ENCODE measurements at regions not wholly inside any gene's neighbourhood (a gene's known extent, or its start where the extent isn't known, plus 50 kb on each side); places are given as distances from the start of the nearest gene placed in this dataset.

GRCh38 chr16:8243981-8244380, 346.3 kb downstream of the TMEM114 start:
- Histone ChIP-seq H3K36me3 (no peaks in the 10 kb centered on the region), H3K27me3 (peaks cover 0 to 4% (median 0%) of the 10 kb centered on the region in 4 donors), H3K27ac (replicated peaks in 1 of 4) (no peak overlapping the region), H3K4me3 (no peak overlapping the region), H3K9me3 (no peaks in the 10 kb centered on the region), H3K4me1 (no peaks in the 10 kb centered on the region)
- TF ChIP-seq EP300 (IDR thresholded peaks at IDR 0.05) (no peak), CTCF (IDR thresholded peaks at IDR 0.05) (no peak), POLR2A (IDR thresholded peaks at IDR 0.05; ENCODE audit: low read depth) (no peak), POLR2AphosphoS5 (IDR thresholded peaks at IDR 0.05) (no peak)
- 70% methylated on average over 4 of the region's 4 CpGs for WGBS
- intact Hi-C loops (cut with DNase I), result no loop called here
- DNase-seq (ENCODE audit: extremely low spot score), result peak; percentile 70

- peak; percentile 21 for DNase-seq (ENCODE audit: extremely low spot score)
- no peak for TF ChIP-seq POLR2AphosphoS5 (IDR thresholded peaks at IDR 0.05)
- TF ChIP-seq POLR2A (IDR thresholded peaks at IDR 0.05; ENCODE audit: low read depth), result no peak
- no peak for TF ChIP-seq CTCF (IDR thresholded peaks at IDR 0.05)
- no peak for TF ChIP-seq EP300 (IDR thresholded peaks at IDR 0.05)
- 67% methylated on average over 3 of the region's 3 CpGs for WGBS
- no peaks in the 10 kb centered on the region for H3K9me3 ChIP-seq
- H3K36me3 ChIP-seq, result no peaks in the 10 kb centered on the region
- intact Hi-C loops (cut with DNase I), result no loop called here
- H3K4me1 ChIP-seq, result no peaks in the 10 kb centered on the region
- H3K27ac ChIP-seq (replicated peaks in 1 of 4), result no peak overlapping the region
- H3K4me3 ChIP-seq, result no peak overlapping the region
- H3K27me3 ChIP-seq, result peaks cover 0 to 4% (median 0%) of the 10 kb centered on the region in 4 donors
Measured at GRCh38 chr16:8241408-8241807, 348.9 kb downstream of the TMEM114 start.

- H3K4me3 ChIP-seq, result no peak overlapping the region
- H3K27me3 ChIP-seq, result peaks cover 0 to 4% (median 0%) of the 10 kb centered on the region in 4 donors
- H3K4me1 ChIP-seq, result no peaks in the 10 kb centered on the region
- peak; percentile 83 for DNase-seq (ENCODE audit: extremely low spot score)
- 80% methylated on average over 2 of the region's 2 CpGs for WGBS
- H3K27ac ChIP-seq (replicated peaks in 1 of 4), result no peak overlapping the region
- intact Hi-C loops (cut with DNase I), result no loop called here
- TF ChIP-seq EP300 (IDR thresholded peaks at IDR 0.05) (no peak), POLR2AphosphoS5 (IDR thresholded peaks at IDR 0.05) (no peak), POLR2A (IDR thresholded peaks at IDR 0.05; ENCODE audit: low read depth) (no peak), CTCF (IDR thresholded peaks at IDR 0.05) (no peak)
- no peaks in the 10 kb centered on the region for H3K36me3 ChIP-seq
- H3K9me3 ChIP-seq, result no peaks in the 10 kb centered on the region
Measured at GRCh38 chr16:8239443-8239842, 350.9 kb downstream of the TMEM114 start.

GRCh38 chr16:8237452-8237851, 352.9 kb downstream of the TMEM114 start:
- intact Hi-C loops (cut with DNase I), result no loop called here

More at GRCh38 chr16:8237452-8237851, 352.9 kb downstream of the TMEM114 start:
- Histone ChIP-seq H3K9me3 (no peaks in the 10 kb centered on the region), H3K27me3 (no peaks in the 10 kb centered on the region), H3K4me3 (no peak overlapping the region), H3K27ac (replicated peaks in 1 of 4) (no peak overlapping the region), H3K4me1 (no peaks in the 10 kb centered on the region), H3K36me3 (no peaks in the 10 kb centered on the region)
- WGBS, result 80% methylated on average over 3 of the region's 3 CpGs
- no peak for DNase-seq (ENCODE audit: extremely low spot score)
- TF ChIP-seq POLR2A (IDR thresholded peaks at IDR 0.05; ENCODE audit: low read depth) (no peak), POLR2AphosphoS5 (IDR thresholded peaks at IDR 0.05) (no peak), EP300 (IDR thresholded peaks at IDR 0.05) (no peak), CTCF (IDR thresholded peaks at IDR 0.05) (no peak)

Measured in esophagus muscularis mucosa (tissue), 4 donors.